PC-3 (cell line): ENCODE measurements at regions not wholly inside any gene's neighbourhood (a gene's known extent, or its start where the extent isn't known, plus 50 kb on each side); places are given as distances from the start of the nearest gene placed in this dataset.
A peak's percentile ranks its signal among the peaks of the same experiment; 100 is the strongest.

Source experiments
- ATAC-seq: fragments of 200-7000 bp; cut with Tn5 transposase; 2 replicates; pipeline ENCODE4 v1.9.1; 2020; ENCODE audit warnings: mild to moderate bottlenecking, moderate library complexity
- BruUV-seq: library from RNA; stranded (reverse); fragments of 400-500 nt; replicated peaks from 2 replicates; lab custom pipeline; 2021; lab: Mats Ljungman, UMichigan
- CTCF ChIA-PET: fragments of 300-600 bp; sonication (Branson Sonifier 250); formaldehyde crosslinking; loops from one replicate; lab custom pipeline; 2022; ENCODE audit warnings: antibody characterized with exemption; lab: Charles Lee
- POLR2A ChIA-PET: fragments of 300-600 bp; sonication (Branson Sonifier 250); formaldehyde crosslinking; loops from one replicate; lab custom pipeline; 2022; ENCODE audit warnings: antibody characterized with exemption; ENCODE audit not compliant: unreplicated experiment; lab: Charles Lee
- DNase-seq: peaks from one replicate; pipeline ENCODE4 v3.0.0-alpha.2; 2015
- H2AFZ ChIP-seq: fragments of 300-600 bp; sonication (generic); 2 replicates; pipeline ENCODE4 v1.6.0; 2016; ENCODE audit warnings: antibody characterized with exemption, low read length
- H3F3A ChIP-seq: fragments of 300-600 bp; sonication (generic); one replicate; pipeline ENCODE4 v1.6.0; 2017; ENCODE audit warnings: antibody characterized with exemption, low read length, control low read depth, mild to moderate bottlenecking; ENCODE audit not compliant: unreplicated experiment
- H3K27ac ChIP-seq: fragments of 300-600 bp; sonication (generic); 2 replicates; pipeline ENCODE4 v1.5.1; 2016; ENCODE audit warnings: mild to moderate bottlenecking, low read length
- H3K27me3 ChIP-seq: fragments of 300-600 bp; sonication (generic); 2 replicates; pipeline ENCODE4 v1.6.1; 2016; ENCODE audit warnings: low read length, mixed read lengths
- H3K36me3 ChIP-seq: fragments of 300-600 bp; sonication (generic); 2 replicates; pipeline ENCODE4 v1.6.1; 2016; ENCODE audit warnings: low read depth, mixed run types, low read length, mixed read lengths
- H3K4me1 ChIP-seq: fragments of 300-600 bp; sonication (generic); 2 replicates; pipeline ENCODE4 v1.5.1; 2016; ENCODE audit warnings: low read length; ENCODE audit not compliant: insufficient read depth
- H3K4me2 ChIP-seq: fragments of 300-600 bp; sonication (generic); 2 replicates; pipeline ENCODE4 v1.6.0; 2016; ENCODE audit warnings: low read length
- H3K4me3 ChIP-seq: fragments of 300-600 bp; sonication (generic); 2 replicates; pipeline ENCODE4 v1.5.1; 2016; ENCODE audit warnings: mild to moderate bottlenecking, low read length, mixed read lengths
- H3K79me2 ChIP-seq: fragments of 300-600 bp; sonication (generic); 2 replicates; pipeline ENCODE4 v1.6.1; 2017; ENCODE audit warnings: low read length, mixed read lengths
- H3K9ac ChIP-seq: fragments of 300-600 bp; sonication (generic); 2 replicates; pipeline ENCODE4 v1.6.0; 2016; ENCODE audit warnings: mild to moderate bottlenecking, low read length
- H3K9me2 ChIP-seq: fragments of 300-600 bp; sonication (generic); replicated peaks from 2 replicates; pipeline ENCODE4 v1.6.1; 2016; ENCODE audit warnings: mixed run types, low read length, mixed read lengths
- H3K9me3 ChIP-seq: fragments of 300-600 bp; sonication (generic); 2 replicates; pipeline ENCODE4 v1.6.1; 2016; ENCODE audit warnings: low read length, mixed read lengths
- H4K20me1 ChIP-seq: fragments of 300-600 bp; sonication (generic); 2 replicates; pipeline ENCODE4 v1.6.1; 2016; ENCODE audit warnings: low read length, mixed read lengths
- CTCF ChIP-seq: fragments of 300-600 bp; sonication (generic); conservative IDR thresholded peaks from 2 replicates; pipeline ENCODE4 v1.5.1; 2017; ENCODE audit warnings: antibody characterized with exemption, low read depth, mild to moderate bottlenecking, low read length
- EZH2 ChIP-seq: fragments of 300-600 bp; sonication (generic); IDR thresholded peaks from one replicate; pipeline ENCODE4 v1.6.1; 2017; ENCODE audit warnings: antibody characterized with exemption, mild to moderate bottlenecking, low read length; ENCODE audit not compliant: unreplicated experiment
- EZH2phosphoT487 ChIP-seq: fragments of 300-600 bp; sonication (generic); IDR thresholded peaks from 2 replicates; pipeline ENCODE4 v1.6.1; 2018; ENCODE audit warnings: mild to moderate bottlenecking, antibody characterized with exemption, low read length, borderline replicate concordance
- intact Hi-C: fragments of 100-400 bp; cut with micrococcal nuclease; formaldehyde crosslinking; loops from 2 replicates; pipeline ENCODE4 v1.9.0; 2023

- H3K27me3 ChIP-seq, result no peaks in the 10 kb centered on the region
- H3F3A ChIP-seq, result no peaks in the 10 kb centered on the region
- H3K4me3 ChIP-seq, result no peak overlapping the region
- no peaks in the 10 kb centered on the region for H3K79me2 ChIP-seq
- DNase-seq (no peak), ATAC-seq (no peak)
- CTCF ChIA-PET, result no interaction called here
- intact Hi-C loops, result no loop called here
- no peak overlapping the region for H3K4me2 ChIP-seq
- H4K20me1 ChIP-seq, result no peaks in the 10 kb centered on the region
- H3K36me3 ChIP-seq, result no peaks in the 10 kb centered on the region
- H3K9me2 ChIP-seq, result no peaks in the 10 kb centered on the region
- H3K27ac ChIP-seq, result no peak overlapping the region
- POLR2A ChIA-PET, result no interaction called here
- H3K9me3 ChIP-seq, result no peaks in the 10 kb centered on the region
- TF ChIP-seq EZH2phosphoT487 (no peak), CTCF (no peak), EZH2 (no peak)
- no peak overlapping the region for H3K9ac ChIP-seq
- no TSS peak for BruUV-seq
- H2AFZ ChIP-seq, result no peak overlapping the region
- H3K4me1 ChIP-seq, result peaks cover 35% of the 10 kb centered on the region
Observed at GRCh38 chr10:30184397-30185033, 125.1 kb upstream of the JCAD start.

- Histone ChIP-seq H3K79me2 (no peaks in the 10 kb centered on the region), H3K9me2 (no peaks in the 10 kb centered on the region), H3K4me3 (no peak overlapping the region), H3K27me3 (no peaks in the 10 kb centered on the region), H3K27ac (peak overlapping the region; percentile 28), H3F3A (no peaks in the 10 kb centered on the region), H3K36me3 (no peaks in the 10 kb centered on the region), H3K9me3 (no peaks in the 10 kb centered on the region), H3K4me1 (peaks cover 43% of the 10 kb centered on the region), H3K4me2 (peak overlapping the region; percentile 65), H4K20me1 (no peaks in the 10 kb centered on the region), H2AFZ (no peak overlapping the region), H3K9ac (no peak overlapping the region)
- POLR2A ChIA-PET, result no interaction called here
- BruUV-seq, result no TSS peak
- intact Hi-C loops, result no loop called here
- DNase-seq (no peak), ATAC-seq (no peak; the same call in 1 of the 2 replicates)
- no peak for TF ChIP-seq CTCF
- TF ChIP-seq EZH2phosphoT487, result no peak
- no peak for TF ChIP-seq EZH2
- CTCF ChIA-PET, result interaction anchor here (1.0 kb wide), 1 partner anchor 58 kb away, joined by 4 read pairs; no protein-coding TSS in a partner anchor
Observed at GRCh38 chr10:30183055-30183402, 123.6 kb upstream of the JCAD start.
